ENCODE measurements at regions not wholly inside any gene's neighbourhood (a gene's known extent, or its start where the extent isn't known, plus 50 kb on each side); places are given as distances from the start of the nearest gene placed in this dataset.

DNA sequence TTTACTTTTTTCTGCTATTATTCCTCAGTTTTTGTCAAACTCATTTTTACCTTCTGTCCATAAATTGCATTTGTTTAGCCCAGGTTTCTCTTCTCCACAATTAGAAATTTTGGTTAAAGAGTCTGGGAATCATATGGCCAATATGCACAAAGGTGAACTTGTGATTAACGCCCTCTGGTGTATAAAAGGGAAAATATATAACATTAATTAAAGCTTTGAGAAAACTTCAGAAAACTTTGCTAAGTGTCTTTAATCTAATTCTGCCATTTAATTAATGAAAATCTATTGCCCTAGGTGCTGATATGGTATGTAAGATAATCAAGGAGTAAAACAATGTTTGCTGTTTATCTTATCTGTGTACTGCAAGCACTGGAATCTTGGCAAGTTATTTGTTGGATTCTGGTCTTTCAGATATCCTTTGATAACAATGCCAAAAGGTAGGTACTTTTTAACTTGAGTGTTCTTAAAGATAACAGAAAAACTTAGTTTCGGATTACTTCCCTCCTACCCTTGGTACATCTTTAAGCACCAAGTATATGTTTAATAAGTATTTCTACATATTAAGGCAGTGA is 402.6 kb downstream of the SUCLA2 start:
- no peaks in the 10 kb centered on the region for H3K9me3 ChIP-seq
- intact Hi-C loops (cut with DNase I) = no loop called here
- TF ChIP-seq, protein P1, sequence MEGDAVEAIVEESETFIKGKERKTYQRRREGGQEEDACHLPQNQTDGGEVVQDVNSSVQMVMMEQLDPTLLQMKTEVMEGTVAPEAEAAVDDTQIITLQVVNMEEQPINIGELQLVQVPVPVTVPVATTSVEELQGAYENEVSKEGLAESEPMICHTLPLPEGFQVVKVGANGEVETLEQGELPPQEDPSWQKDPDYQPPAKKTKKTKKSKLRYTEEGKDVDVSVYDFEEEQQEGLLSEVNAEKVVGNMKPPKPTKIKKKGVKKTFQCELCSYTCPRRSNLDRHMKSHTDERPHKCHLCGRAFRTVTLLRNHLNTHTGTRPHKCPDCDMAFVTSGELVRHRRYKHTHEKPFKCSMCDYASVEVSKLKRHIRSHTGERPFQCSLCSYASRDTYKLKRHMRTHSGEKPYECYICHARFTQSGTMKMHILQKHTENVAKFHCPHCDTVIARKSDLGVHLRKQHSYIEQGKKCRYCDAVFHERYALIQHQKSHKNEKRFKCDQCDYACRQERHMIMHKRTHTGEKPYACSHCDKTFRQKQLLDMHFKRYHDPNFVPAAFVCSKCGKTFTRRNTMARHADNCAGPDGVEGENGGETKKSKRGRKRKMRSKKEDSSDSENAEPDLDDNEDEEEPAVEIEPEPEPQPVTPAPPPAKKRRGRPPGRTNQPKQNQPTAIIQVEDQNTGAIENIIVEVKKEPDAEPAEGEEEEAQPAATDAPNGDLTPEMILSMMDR (IDR thresholded peaks at IDR 0.05) = no peak
- no peaks in the 10 kb centered on the region for H3K27me3 ChIP-seq
- no peak overlapping the region for H3K27ac ChIP-seq
- DNase-seq = no peak
- no peak overlapping the region for H3K9ac ChIP-seq (ENCODE audit: low read depth in 2 of 2, low read length in 2 of 2)
- H3K4me1 ChIP-seq = no peaks in the 10 kb centered on the region
- no peak overlapping the region for H3K4me3 ChIP-seq
- H3K36me3 ChIP-seq = no peaks in the 10 kb centered on the region

DNA sequence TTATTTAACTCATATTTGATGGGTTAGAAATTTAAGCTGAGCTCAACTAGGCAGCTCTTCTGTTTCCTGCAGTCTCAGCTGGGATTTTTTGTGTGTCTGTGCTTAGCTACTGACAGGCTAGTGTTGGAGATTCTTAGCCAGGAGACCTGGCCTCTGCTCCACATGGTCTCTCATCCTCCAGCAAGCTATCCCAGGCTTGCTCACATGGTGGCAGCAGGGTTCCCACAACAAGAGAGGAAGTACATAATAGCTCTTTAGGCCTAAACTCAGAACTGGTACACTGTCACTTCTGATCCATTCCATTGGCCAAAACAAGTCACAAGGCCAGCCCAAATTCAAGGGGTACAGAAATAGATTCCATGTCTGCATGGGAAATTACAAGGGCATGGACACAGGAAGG is 406.2 kb downstream of the SUCLA2 start:
- TF ChIP-seq, protein P1 (IDR thresholded peaks at IDR 0.05) = no peak
- Histone ChIP-seq H3K27ac (no peak overlapping the region), H3K4me3 (no peak overlapping the region), H3K27me3 (no peaks in the 10 kb centered on the region), H3K4me1 (no peaks in the 10 kb centered on the region), H3K9me3 (no peaks in the 10 kb centered on the region), H3K9ac (ENCODE audit: low read depth in 2 of 2, low read length in 2 of 2) (no peak overlapping the region), H3K36me3 (no peaks in the 10 kb centered on the region)
- DNase-seq = no peak
- intact Hi-C loops (cut with DNase I) = no loop called here

DNA sequence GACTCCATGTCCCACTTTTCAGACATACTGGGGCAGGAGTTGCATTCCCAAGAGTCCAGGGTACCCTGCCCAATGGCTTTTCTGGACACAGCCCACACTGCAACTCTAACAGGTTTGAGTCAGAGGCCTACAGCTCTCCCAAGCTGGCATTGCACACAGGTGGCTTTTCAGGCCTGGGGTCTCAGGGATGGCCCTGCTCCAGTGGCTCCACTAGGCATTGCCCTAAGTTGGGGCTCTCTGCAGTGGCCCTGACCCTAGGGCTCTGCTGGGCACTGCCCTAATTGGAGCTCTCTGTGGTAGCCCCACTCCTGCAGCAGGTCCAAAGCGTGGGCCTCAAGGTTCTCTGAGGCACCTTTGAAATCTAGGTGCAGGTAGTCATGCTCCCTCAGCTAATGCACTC is 408.8 kb downstream of the SUCLA2 start:
- Histone ChIP-seq H3K9me3 (no peaks in the 10 kb centered on the region), H3K27ac (no peak overlapping the region), H3K4me1 (no peaks in the 10 kb centered on the region), H3K9ac (ENCODE audit: low read depth in 2 of 2, low read length in 2 of 2) (no peak overlapping the region), H3K4me3 (no peak overlapping the region), H3K36me3 (no peaks in the 10 kb centered on the region), H3K27me3 (no peaks in the 10 kb centered on the region)
- no peak for DNase-seq
- TF ChIP-seq, protein P1 (IDR thresholded peaks at IDR 0.05) = no peak
- intact Hi-C loops (cut with DNase I) = no loop called here

DNA sequence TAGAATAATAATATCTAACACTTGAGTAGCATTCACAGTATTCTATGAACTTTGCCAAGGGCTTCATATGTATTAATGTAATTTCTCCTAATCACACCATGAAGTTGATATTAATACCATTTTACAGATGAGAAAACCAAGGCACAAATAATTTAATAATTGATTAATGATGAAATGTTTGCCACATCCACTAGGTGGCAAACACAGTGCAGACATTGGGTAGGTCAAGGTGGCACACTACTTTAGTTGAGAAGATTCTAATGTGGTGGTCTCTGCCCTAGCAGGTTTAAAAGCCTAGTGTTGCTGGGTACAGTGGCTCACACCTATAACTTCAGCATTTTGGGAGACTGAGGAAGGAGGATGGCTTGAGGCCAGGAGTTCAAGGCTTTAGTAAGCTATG is 412.4 kb downstream of the SUCLA2 start:
- intact Hi-C loops (cut with DNase I) = no loop called here
- no peaks in the 10 kb centered on the region for H3K4me1 ChIP-seq
- DNase-seq = no peak

DNA sequence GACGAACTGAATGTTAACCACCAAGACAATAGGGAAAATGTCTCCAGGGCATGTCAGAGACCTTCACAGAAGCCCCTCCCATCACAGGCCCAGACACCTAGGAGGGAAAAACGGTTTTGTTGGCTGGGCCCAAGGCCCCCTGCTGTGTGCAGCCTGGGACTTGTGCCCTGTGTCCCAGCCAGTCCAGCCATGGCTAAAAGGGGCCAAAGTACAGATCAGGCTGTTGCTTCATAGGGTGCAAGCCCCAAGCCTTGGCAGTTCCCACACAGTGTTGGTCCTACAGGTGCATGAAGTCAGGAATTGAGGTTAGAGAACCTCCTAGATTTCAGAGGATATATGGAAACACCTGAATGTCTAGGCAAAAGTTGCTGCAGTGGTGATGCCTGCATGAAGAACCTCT is 428.7 kb downstream of the SUCLA2 start:
- Histone ChIP-seq H3K4me1 (no peaks in the 10 kb centered on the region), H3K9me3 (no peaks in the 10 kb centered on the region), H3K27ac (no peak overlapping the region), H3K36me3 (no peaks in the 10 kb centered on the region), H3K9ac (ENCODE audit: low read depth in 2 of 2, low read length in 2 of 2) (no peak overlapping the region), H3K4me3 (no peak overlapping the region), H3K27me3 (no peaks in the 10 kb centered on the region)
- no peak for DNase-seq
- TF ChIP-seq, protein P1 (IDR thresholded peaks at IDR 0.05) = no peak
- intact Hi-C loops (cut with DNase I) = no loop called here

More for the DNA sequence above, 412.4 kb downstream of the SUCLA2 start:
- Histone ChIP-seq H3K4me3 (no peak overlapping the region), H3K9ac (ENCODE audit: low read depth in 2 of 2, low read length in 2 of 2) (no peak overlapping the region), H3K27me3 (no peaks in the 10 kb centered on the region), H3K27ac (no peak overlapping the region), H3K36me3 (no peaks in the 10 kb centered on the region), H3K9me3 (no peaks in the 10 kb centered on the region)
- TF ChIP-seq, protein P1 (IDR thresholded peaks at IDR 0.05) = no peak

Data from colonic mucosa (tissue), 4 donors.